Right lobe of liver (tissue), 4 donors: ENCODE measurements at regions not wholly inside any gene's neighbourhood (a gene's known extent, or its start where the extent isn't known, plus 50 kb on each side); places are given as distances from the start of the nearest gene placed in this dataset.

ENCODE experiments used
- POLR2A ChIP-seq: fragments of 450-650 bp; IDR thresholded peaks from one replicate; pipeline ENCODE4 v1.6.1; 2017; ENCODE audit warnings: antibody characterized with exemption, mild to moderate bottlenecking
- TF ChIP-seq, protein P1 (sequence below), 4 donors: fragments of 200-600 bp in 3 of 4; fragments of 450-650 bp in 1 of 4; IDR thresholded peaks; one replicate each; pipeline versions ENCODE4 v1.5.1 to v1.8.0; 2016 to 2022; ENCODE audit warnings: antibody characterized with exemption in 4 of 4, mild to moderate bottlenecking in 2 of 4
- donor health status: DM: no; HTN: no; CAD: no.
- donor health status: DM: no; HTN: no; CAD: no.
- donor health status: DM: no; HTN: yes; CAD: no.

DNA sequence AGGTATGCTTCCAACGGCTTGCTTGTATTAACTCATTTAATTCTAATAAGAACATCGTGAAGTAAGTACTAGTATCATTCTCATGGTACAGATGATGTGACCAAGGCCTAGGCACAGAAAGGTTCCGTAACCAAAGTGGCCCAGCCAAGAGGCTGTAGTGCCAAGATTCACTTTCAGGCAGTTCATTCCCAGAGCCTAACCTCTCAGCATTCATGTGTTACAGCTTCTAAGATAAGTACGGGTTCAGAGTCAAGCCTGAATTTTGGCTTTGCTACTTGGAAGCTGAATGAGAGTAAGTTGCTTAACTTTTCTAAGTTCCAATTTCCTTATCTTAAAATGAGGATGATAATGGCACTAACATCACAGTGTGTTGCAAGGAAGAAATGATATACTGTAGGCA is 379.9 kb downstream of the AEBP2 start:
- no peak for TF ChIP-seq POLR2A
- TF ChIP-seq, protein P1, sequence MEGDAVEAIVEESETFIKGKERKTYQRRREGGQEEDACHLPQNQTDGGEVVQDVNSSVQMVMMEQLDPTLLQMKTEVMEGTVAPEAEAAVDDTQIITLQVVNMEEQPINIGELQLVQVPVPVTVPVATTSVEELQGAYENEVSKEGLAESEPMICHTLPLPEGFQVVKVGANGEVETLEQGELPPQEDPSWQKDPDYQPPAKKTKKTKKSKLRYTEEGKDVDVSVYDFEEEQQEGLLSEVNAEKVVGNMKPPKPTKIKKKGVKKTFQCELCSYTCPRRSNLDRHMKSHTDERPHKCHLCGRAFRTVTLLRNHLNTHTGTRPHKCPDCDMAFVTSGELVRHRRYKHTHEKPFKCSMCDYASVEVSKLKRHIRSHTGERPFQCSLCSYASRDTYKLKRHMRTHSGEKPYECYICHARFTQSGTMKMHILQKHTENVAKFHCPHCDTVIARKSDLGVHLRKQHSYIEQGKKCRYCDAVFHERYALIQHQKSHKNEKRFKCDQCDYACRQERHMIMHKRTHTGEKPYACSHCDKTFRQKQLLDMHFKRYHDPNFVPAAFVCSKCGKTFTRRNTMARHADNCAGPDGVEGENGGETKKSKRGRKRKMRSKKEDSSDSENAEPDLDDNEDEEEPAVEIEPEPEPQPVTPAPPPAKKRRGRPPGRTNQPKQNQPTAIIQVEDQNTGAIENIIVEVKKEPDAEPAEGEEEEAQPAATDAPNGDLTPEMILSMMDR (IDR thresholded peaks at IDR 0.05) = no peak
